HG02798 (cell line): ENCODE measurements at regions not wholly inside any gene's neighbourhood (a gene's known extent, or its start where the extent isn't known, plus 50 kb on each side); places are given as distances from the start of the nearest gene placed in this dataset.
"Not testable (repeated sequence)": the region's sequence is repeated elsewhere in the genome, so short reads cannot be mapped to it uniquely, and the experiment has no call there.

Experiments
- ATAC-seq: cut with Tn5 transposase; IDR thresholded peaks from one replicate; pipeline ENCODE4 v1.9.1; 2021; ENCODE audit warnings: mild to moderate bottlenecking; ENCODE audit not compliant: unreplicated experiment, poor library complexity

GRCh38 chr14:84859116-84859515 is 670.8 kb upstream of the FLRT2 start:
- no peak for ATAC-seq

- ATAC-seq: no peak
Observed at GRCh38 chr14:84864548-84865271, 665.2 kb upstream of the FLRT2 start.

GRCh38 chr14:84871734-84872133 is 658.2 kb upstream of the FLRT2 start:
- ATAC-seq: no peak

- no peak for ATAC-seq
Observed at GRCh38 chr14:84874436-84874835, 655.5 kb upstream of the FLRT2 start.

- no peak for ATAC-seq
Observed at GRCh38 chr14:84877061-84877460, 652.9 kb upstream of the FLRT2 start.

- no peak for ATAC-seq
Observed at GRCh38 chr14:84882830-84883229, 647.1 kb upstream of the FLRT2 start.

- no peak for ATAC-seq
Observed at GRCh38 chr14:84885061-84885460, 644.9 kb upstream of the FLRT2 start.

GRCh38 chr14:84891404-84891803 is 638.5 kb upstream of the FLRT2 start:
- no peak for ATAC-seq

GRCh38 chr14:84894254-84894653 is 635.7 kb upstream of the FLRT2 start:
- ATAC-seq: no peak

GRCh38 chr14:84922370-84922769 is 607.6 kb upstream of the FLRT2 start:
- no peak for ATAC-seq

GRCh38 chr14:84926656-84927055 is 603.3 kb upstream of the FLRT2 start:
- ATAC-seq: no peak

GRCh38 chr14:84927096-84927827 is 602.7 kb upstream of the FLRT2 start:
- ATAC-seq: no peak

GRCh38 chr14:84929086-84929485 is 600.9 kb upstream of the FLRT2 start:
- no peak for ATAC-seq

GRCh38 chr14:84929834-84930233 is 600.1 kb upstream of the FLRT2 start:
- no peak for ATAC-seq

- no peak for ATAC-seq
Observed at GRCh38 chr14:84937016-84937415, 592.9 kb upstream of the FLRT2 start.

- ATAC-seq: no peak
Observed at GRCh38 chr14:84937449-84937848, 592.5 kb upstream of the FLRT2 start.

- not testable (repeated sequence) for ATAC-seq
Observed at GRCh38 chr14:84944901-84945300, 585.0 kb upstream of the FLRT2 start.

- ATAC-seq: no peak
Observed at GRCh38 chr14:84959851-84960520, 570.0 kb upstream of the FLRT2 start.

GRCh38 chr14:84961637-84962036 is 568.3 kb upstream of the FLRT2 start:
- no peak for ATAC-seq

- no peak for ATAC-seq
Observed at GRCh38 chr14:84963518-84963917, 566.4 kb upstream of the FLRT2 start.

GRCh38 chr14:84965279-84965678 is 564.7 kb upstream of the FLRT2 start:
- no peak for ATAC-seq
